ENCODE measurements at regions not wholly inside any gene's neighbourhood (a gene's known extent, or its start where the extent isn't known, plus 50 kb on each side); places are given as distances from the start of the nearest gene placed in this dataset.

- DNase-seq: no peak
Observed at GRCh38 chr5:97406946-97407676, 224.1 kb upstream of the RIOK2 start.

GRCh38 chr5:97408331-97408730 lies 225.3 kb upstream of the RIOK2 start:
- DNase-seq: no peak

- no peak for DNase-seq
Observed at GRCh38 chr5:97412959-97413358, 229.9 kb upstream of the RIOK2 start.

- no peak for DNase-seq
Observed at GRCh38 chr5:97417986-97418385, 234.9 kb upstream of the RIOK2 start.

GRCh38 chr5:97418462-97418861 lies 235.4 kb upstream of the RIOK2 start:
- no peak for DNase-seq

GRCh38 chr5:97420646-97421045 lies 237.6 kb upstream of the RIOK2 start:
- DNase-seq: no peak

GRCh38 chr5:97422678-97423077 lies 239.6 kb upstream of the RIOK2 start:
- DNase-seq: no peak

GRCh38 chr5:97425511-97425910 lies 242.5 kb upstream of the RIOK2 start:
- no peak for DNase-seq

GRCh38 chr5:97427235-97427634 lies 244.2 kb upstream of the RIOK2 start:
- DNase-seq: no peak

GRCh38 chr5:97434021-97434420 lies 251.0 kb upstream of the RIOK2 start:
- DNase-seq: no peak

- no peak for DNase-seq
Observed at GRCh38 chr5:97436405-97436804, 253.4 kb upstream of the RIOK2 start.

GRCh38 chr5:97443740-97444139 lies 260.7 kb upstream of the RIOK2 start:
- DNase-seq: no peak

- no peak for DNase-seq
Observed at GRCh38 chr5:97449172-97449571, 266.1 kb upstream of the RIOK2 start.

- no peak for DNase-seq
Observed at GRCh38 chr5:97452646-97453045, 269.6 kb upstream of the RIOK2 start.

- no peak for DNase-seq
Observed at GRCh38 chr5:97453263-97453662, 270.2 kb upstream of the RIOK2 start.

- no peak for DNase-seq
Observed at GRCh38 chr5:97454015-97454414, 271.0 kb upstream of the RIOK2 start.

- DNase-seq: no peak
Observed at GRCh38 chr5:97455996-97456395, 272.9 kb upstream of the RIOK2 start.

GRCh38 chr5:97458851-97459250 lies 275.8 kb upstream of the RIOK2 start:
- DNase-seq: no peak

GRCh38 chr5:97471951-97472350 lies 288.9 kb upstream of the RIOK2 start:
- DNase-seq: no peak

- DNase-seq: no peak
Observed at GRCh38 chr5:97475847-97476246, 292.8 kb upstream of the RIOK2 start.

- no peak for DNase-seq
Observed at GRCh38 chr5:97476852-97477534, 293.9 kb upstream of the RIOK2 start.

- DNase-seq: no peak
Observed at GRCh38 chr5:97478483-97478882, 295.4 kb upstream of the RIOK2 start.

GRCh38 chr5:97480313-97480712 lies 297.3 kb upstream of the RIOK2 start:
- DNase-seq: no peak

GRCh38 chr5:97488126-97488668 lies 305.1 kb upstream of the RIOK2 start:
- DNase-seq: no peak
